Lower leg skin (tissue), 4 donors: ENCODE measurements at regions not wholly inside any gene's neighbourhood (a gene's known extent, or its start where the extent isn't known, plus 50 kb on each side); places are given as distances from the start of the nearest gene placed in this dataset.

Experiments
- DNase-seq, 2 donors: peaks; one replicate each; pipeline ENCODE4 v3.0.0-alpha.2; 2019; ENCODE audit warnings: low spot score in 2 of 2
- H3K4me3 ChIP-seq: fragments of 200-600 bp; sonication (generic); 2 replicates; pipeline ENCODE4 v1.5.1; 2017; ENCODE audit warnings: mild to moderate bottlenecking, low read depth; ENCODE audit not compliant: poor library complexity, severe bottlenecking
- POLR2A ChIP-seq, 2 donors: fragments of 450-650 bp; IDR thresholded peaks; one replicate each; pipeline ENCODE4 v1.6.1; 2016 to 2017; ENCODE audit warnings: antibody characterized with exemption in 2 of 2, mild to moderate bottlenecking in 1 of 2, moderate library complexity in 1 of 2
- WGBS, 2 donors: methylation state at CpG; one replicate each; pipeline ENCODE4 v1.1.5; 2018; 5-methylcytosine and 5-hydroxymethylcytosine counted together
- intact Hi-C: fragments of 100-400 bp; cut with DNase I; formaldehyde crosslinking; loops from one replicate; pipeline ENCODE4 v1.15.0; 2023; ENCODE audit warnings: low total_unique reads
- TF ChIP-seq, protein P1 (sequence below), 3 donors: fragments of 450-650 bp; IDR thresholded peaks; one replicate each; pipeline ENCODE4 v1.5.1; 2016; ENCODE audit warnings: antibody characterized with exemption in 3 of 3, mild to moderate bottlenecking in 3 of 3, moderate library complexity in 2 of 3

DNA sequence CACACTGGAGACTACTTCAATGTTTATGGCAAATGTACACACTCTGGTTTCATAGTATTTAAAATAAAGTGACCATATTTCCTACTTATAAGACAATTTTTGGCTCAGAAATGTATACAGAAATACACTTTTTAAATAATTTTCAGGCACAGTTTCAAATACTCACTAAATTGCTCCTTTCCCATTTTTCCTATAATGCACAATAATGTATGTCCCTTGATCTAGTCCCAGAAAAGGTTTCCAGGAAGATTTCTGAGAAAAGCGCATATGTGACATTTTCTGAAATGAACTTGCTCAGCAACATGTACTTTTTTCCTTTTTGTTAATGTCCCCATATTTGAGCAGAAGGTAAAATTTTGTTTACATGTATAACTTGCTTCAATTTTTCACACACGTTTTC is 591.4 kb downstream of the CD109 start:
- 77 to 83% methylated on average over 2 of the region's 2 CpGs for WGBS, 2 donors
- DNase-seq, result no peak
- intact Hi-C loops, result no loop called here
- no peak for TF ChIP-seq POLR2A (IDR thresholded peaks at IDR 0.05)
- TF ChIP-seq, protein P1, sequence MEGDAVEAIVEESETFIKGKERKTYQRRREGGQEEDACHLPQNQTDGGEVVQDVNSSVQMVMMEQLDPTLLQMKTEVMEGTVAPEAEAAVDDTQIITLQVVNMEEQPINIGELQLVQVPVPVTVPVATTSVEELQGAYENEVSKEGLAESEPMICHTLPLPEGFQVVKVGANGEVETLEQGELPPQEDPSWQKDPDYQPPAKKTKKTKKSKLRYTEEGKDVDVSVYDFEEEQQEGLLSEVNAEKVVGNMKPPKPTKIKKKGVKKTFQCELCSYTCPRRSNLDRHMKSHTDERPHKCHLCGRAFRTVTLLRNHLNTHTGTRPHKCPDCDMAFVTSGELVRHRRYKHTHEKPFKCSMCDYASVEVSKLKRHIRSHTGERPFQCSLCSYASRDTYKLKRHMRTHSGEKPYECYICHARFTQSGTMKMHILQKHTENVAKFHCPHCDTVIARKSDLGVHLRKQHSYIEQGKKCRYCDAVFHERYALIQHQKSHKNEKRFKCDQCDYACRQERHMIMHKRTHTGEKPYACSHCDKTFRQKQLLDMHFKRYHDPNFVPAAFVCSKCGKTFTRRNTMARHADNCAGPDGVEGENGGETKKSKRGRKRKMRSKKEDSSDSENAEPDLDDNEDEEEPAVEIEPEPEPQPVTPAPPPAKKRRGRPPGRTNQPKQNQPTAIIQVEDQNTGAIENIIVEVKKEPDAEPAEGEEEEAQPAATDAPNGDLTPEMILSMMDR (IDR thresholded peaks at IDR 0.05), result no peak
- no peak overlapping the region for H3K4me3 ChIP-seq

DNA sequence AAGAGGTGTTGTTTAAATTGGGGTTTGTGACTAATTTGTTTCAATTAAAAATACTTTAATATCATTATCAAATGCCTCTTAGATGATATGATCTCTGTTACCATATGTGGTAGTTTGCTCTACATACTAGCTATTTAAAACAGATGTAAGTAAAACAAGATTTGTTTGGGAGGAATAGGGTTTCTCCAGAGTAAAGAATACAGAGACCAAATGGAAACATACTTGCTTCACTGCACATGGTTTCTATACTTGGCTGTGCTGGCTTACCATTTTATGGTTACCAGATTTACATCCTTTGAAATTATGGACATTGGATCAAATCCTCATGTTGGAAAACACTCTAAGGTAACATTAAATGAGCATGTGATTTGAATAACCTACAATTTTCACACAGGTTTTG is 588.3 kb downstream of the CD109 start:
- intact Hi-C loops, result no loop called here
- no peak for DNase-seq
- H3K4me3 ChIP-seq, result no peak overlapping the region
- no peak for TF ChIP-seq POLR2A (IDR thresholded peaks at IDR 0.05)
- TF ChIP-seq, protein P1 (IDR thresholded peaks at IDR 0.05), result no peak

DNA sequence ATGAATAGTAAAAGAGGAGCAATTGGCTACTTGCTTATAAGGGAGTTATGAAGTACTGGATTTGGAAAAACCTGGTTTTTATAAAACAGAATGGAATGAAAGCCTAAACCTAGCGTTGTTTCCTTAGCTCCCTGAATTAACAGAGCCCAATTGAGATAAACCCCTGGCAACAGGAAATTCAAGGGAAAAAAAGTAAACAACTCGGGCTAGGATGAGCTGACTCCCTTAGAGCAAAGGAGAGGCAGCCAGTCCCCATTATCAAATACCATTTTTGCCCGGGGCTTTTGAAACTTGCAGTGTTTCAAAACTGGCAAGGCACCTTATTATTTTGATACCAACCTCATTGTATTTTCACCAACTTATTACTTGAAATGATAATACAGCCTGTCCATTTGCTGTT is 587.5 kb downstream of the CD109 start:
- DNase-seq, result no peak
- intact Hi-C loops, result no loop called here
- WGBS, 2 donors, result 44 to 57% methylated on average over 3 of the region's 3 CpGs
- H3K4me3 ChIP-seq, result no peak overlapping the region
- no peak for TF ChIP-seq POLR2A (IDR thresholded peaks at IDR 0.05)
- TF ChIP-seq, protein P1 (IDR thresholded peaks at IDR 0.05), result no peak

DNA sequence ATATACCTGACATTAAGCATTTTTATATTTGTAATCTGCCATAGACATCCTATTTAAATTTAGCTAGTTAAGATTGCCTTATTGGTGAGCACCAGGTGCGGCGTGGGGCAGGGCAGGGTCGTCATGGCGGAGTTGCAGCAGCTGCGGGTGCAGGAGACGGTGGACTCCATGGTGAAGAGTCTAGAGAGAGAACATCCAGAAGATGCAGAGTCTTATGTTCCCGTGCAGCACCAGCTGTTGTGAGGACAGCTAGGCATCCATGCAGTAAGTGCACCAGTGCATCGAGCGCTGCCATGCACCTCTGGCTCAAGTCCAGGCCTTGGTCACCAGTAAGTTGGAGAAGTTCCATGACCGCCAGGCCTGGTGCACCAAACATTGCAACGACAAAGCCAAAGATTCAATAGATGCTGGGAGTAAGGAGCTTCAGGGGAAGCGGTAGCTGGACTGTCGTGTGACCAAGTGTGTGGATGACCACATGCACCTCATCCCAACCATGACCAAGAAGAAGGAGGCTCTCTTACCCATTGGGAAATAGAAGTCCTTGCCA is 586.2 kb downstream of the CD109 start:
- DNase-seq, result no peak
- whole genome bisulfite sequencing, 2 donors, result 96 to 97% methylated on average over 13 of the region's 13 CpGs
- TF ChIP-seq, protein P1 (IDR thresholded peaks at IDR 0.05), result no peak
- TF ChIP-seq POLR2A (IDR thresholded peaks at IDR 0.05), result no peak
- H3K4me3 ChIP-seq, result no peak overlapping the region
- intact Hi-C loops, result no loop called here

DNA sequence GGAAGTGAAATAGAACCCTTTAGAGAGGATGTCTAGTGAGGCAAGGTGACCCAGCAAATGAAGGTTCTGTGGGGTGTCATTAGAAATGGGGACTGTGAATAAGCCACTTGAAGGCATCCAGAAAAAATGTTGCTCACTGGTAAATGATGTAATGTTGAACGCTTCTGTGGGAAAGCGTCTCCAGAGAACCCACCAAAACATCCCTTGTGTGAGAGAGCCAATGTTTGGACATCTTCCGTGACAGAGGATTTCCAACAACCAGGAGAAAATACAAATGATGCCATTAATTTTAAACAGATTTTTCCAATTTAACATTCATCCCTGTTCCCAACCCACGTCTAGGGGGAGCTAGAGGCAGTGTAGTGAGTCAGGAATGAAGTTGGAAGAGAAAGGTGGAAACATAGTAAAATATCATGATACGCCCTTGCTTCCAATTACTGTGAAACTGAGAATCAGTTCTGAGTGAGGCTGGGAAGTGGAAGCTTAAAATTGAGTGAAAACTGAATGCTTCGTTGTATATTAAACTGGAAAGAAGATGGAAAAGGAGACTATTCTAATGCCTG is 584.2 kb downstream of the CD109 start:
- TF ChIP-seq, protein P1 (IDR thresholded peaks at IDR 0.05), result no peak
- no peak for TF ChIP-seq POLR2A (IDR thresholded peaks at IDR 0.05)
- intact Hi-C loops, result no loop called here
- 65 to 75% methylated on average over 6 of the region's 6 CpGs for WGBS, 2 donors
- H3K4me3 ChIP-seq, result no peak overlapping the region
- DNase-seq, result no peak

DNA sequence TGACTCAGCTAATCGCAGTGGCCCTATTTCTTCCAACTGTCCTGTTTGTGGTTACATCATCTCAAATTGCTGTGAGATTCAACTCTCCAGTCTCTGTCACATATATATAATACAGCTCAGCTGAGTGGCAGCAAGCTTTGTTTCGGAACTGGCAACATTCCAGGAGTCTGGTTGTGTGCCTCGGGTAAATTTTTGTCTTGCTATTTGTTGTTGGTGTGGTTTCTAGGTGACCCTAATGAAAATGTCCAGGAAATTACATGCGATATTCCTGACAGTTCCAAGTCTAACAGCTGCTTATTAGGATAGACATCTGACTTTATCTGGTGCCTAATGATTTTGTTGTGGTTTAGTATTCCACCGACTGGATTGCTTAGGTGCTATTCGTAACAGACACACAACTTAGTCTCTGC is 581.8 kb downstream of the CD109 start:
- no peak overlapping the region for H3K4me3 ChIP-seq
- WGBS, 2 donors, result 16 to 28% methylated on average over 6 of the region's 6 CpGs
- intact Hi-C loops, result no loop called here
- DNase-seq, result no peak
- no peak for TF ChIP-seq POLR2A (IDR thresholded peaks at IDR 0.05)
- TF ChIP-seq, protein P1 (IDR thresholded peaks at IDR 0.05), result no peak
